ENCODE measurements at regions not wholly inside any gene's neighbourhood (a gene's known extent, or its start where the extent isn't known, plus 50 kb on each side); places are given as distances from the start of the nearest gene placed in this dataset.

DNA sequence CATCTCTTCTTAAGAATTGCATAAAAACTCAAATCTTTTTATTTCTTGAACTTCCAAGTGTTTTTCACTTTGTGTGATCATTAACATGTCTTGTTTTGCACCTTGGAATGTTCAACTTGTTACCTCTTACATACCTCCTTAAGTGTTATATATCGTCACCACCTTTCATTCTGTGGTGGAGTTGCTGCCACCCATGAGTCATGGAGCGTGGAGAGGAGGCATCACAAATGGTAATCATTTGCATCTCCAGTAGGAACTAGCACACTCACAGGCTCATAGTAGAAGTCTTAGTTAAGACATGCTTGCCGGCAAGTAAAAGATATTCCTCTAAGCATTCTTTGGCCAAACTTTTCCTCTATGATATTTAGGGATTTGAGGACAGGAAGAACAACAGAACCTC lies 67.0 kb upstream of the VCX start:
- Histone ChIP-seq H3K9me3 (no peaks in the 10 kb centered on the region), H3K27ac (no peak overlapping the region), H3K4me3 (no peak overlapping the region), H3K36me3 (no peaks in the 10 kb centered on the region), H3K27me3 (no peaks in the 10 kb centered on the region), H3K4me1 (peaks cover 0 to 12% (median 7%) of the 10 kb centered on the region in 3 donors)
- 96 to 98% methylated on average over 3 of the region's 3 CpGs for WGBS, 2 donors
- TF ChIP-seq CTCF (IDR thresholded peaks at IDR 0.05): no peak
- intact Hi-C loops (cut with DNase I): no loop called here
- no peak for DNase-seq
- no peak for FAIRE-seq
- ATAC-seq: no peak

DNA sequence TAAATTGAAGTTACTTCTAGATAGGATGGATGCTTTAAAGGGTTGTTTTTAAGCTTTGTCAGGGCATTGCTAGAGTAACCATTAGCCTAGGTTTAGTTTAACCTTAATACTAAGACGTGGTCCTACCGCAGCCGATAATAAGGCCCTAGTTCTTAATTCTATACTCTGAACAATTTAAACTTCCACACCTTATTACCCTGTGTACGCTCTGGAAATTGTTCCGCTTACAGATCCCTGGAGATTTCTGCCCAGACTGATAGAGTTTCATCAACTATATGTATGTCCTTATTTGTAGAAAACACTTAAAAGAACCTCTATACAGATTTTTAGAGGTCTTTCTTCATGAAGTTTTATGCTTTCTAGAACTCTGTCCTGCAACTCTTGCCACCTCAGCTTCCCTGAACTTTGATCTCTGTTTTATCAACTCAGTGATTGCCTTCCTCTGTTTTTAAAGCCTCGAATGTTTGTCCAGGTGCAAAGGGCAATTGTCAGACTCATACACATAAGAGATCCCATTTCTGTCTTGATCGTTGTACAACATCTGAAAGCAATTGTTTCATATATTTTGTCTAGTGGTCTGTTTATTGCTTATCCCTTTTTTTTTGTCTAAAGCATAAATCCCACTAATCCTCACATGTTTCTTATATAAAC lies 71.1 kb upstream of the VCX start:
- Histone ChIP-seq H3K27me3 (no peaks in the 10 kb centered on the region), H3K4me3 (no peak overlapping the region), H3K27ac (no peak overlapping the region), H3K9me3 (no peaks in the 10 kb centered on the region), H3K36me3 (no peaks in the 10 kb centered on the region), H3K4me1 (peaks cover 0 to 13% (median 7%) of the 10 kb centered on the region in 3 donors)
- WGBS, 2 donors: 21 to 25% methylated on average over 7 of the region's 7 CpGs
- ATAC-seq (peak; percentile 70 to 89 (median 84)), FAIRE-seq (peak; percentile 61), DNase-seq (peak in 1 of 6 donors; percentile 1)
- no peak for TF ChIP-seq CTCF (IDR thresholded peaks at IDR 0.05)
- intact Hi-C loops (cut with DNase I): no loop called here

DNA sequence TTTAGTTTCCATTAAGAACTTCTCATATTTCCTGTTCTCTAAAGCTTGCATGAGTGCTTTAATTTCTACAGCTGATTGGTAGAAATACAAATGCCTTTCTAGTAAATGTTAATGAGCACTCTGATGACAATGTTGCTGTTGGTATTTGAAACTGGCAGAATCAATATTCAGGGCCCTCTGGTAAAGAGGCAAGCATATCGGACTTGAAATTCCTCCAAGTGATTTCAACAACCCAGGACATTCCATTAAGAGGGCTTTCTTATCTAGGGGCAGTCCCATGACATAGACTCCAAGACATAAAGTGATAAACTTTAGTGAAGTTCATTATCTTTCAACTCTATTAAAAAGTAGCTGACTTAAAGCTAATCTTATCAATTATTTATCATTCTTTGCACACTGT lies 83.1 kb upstream of the VCX start:
- WGBS, 2 donors: 3 to 8% methylated on average over 1 of the region's 1 CpG

GRCh38 chrX:7746856-7747255 lies 96.1 kb upstream of the VCX start:
- ATAC-seq (no peak), FAIRE-seq (no peak), DNase-seq (no peak)
- TF ChIP-seq CTCF (IDR thresholded peaks at IDR 0.05): no peak
- Histone ChIP-seq H3K4me3 (no peak overlapping the region), H3K9me3 (no peaks in the 10 kb centered on the region), H3K36me3 (no peaks in the 10 kb centered on the region), H3K27ac (no peak overlapping the region), H3K27me3 (no peaks in the 10 kb centered on the region), H3K4me1 (no peaks in the 10 kb centered on the region)
- intact Hi-C loops (cut with DNase I): no loop called here
- WGBS, 2 donors: 49 to 67% methylated on average over 5 of the region's 5 CpGs

More for the DNA sequence above, 83.1 kb upstream of the VCX start:
- Histone ChIP-seq H3K4me3 (no peak overlapping the region), H3K4me1 (no peaks in the 10 kb centered on the region), H3K27ac (no peak overlapping the region), H3K36me3 (no peaks in the 10 kb centered on the region), H3K27me3 (no peaks in the 10 kb centered on the region), H3K9me3 (no peaks in the 10 kb centered on the region)
- intact Hi-C loops (cut with DNase I): no loop called here
- ATAC-seq (peak in 1 of 4 donors; percentile 39), DNase-seq (no peak), FAIRE-seq (peak; percentile 45)
- TF ChIP-seq CTCF (IDR thresholded peaks at IDR 0.05): no peak

- Histone ChIP-seq H3K4me1 (no peaks in the 10 kb centered on the region), H3K4me3 (no peak overlapping the region), H3K27ac (no peak overlapping the region), H3K9me3 (no peaks in the 10 kb centered on the region), H3K27me3 (no peaks in the 10 kb centered on the region), H3K36me3 (no peaks in the 10 kb centered on the region)
- 58 to 86% methylated on average over 2 of the region's 2 CpGs for WGBS, 2 donors
- DNase-seq (no peak), FAIRE-seq (peak; percentile 45), ATAC-seq (no peak)
- intact Hi-C loops (cut with DNase I): no loop called here
- no peak for TF ChIP-seq CTCF (IDR thresholded peaks at IDR 0.05)
These were observed 112.9 kb upstream of the VCX start for GRCh38 chrX:7730071-7730470.
